GM18526 (cell line): ENCODE measurements at regions not wholly inside any gene's neighbourhood (a gene's known extent, or its start where the extent isn't known, plus 50 kb on each side); places are given as distances from the start of the nearest gene placed in this dataset.

Experiments
- POLR2A ChIP-seq: IDR thresholded peaks from 3 replicates; pipeline ENCODE4 v1.6.1; 2011; ENCODE audit not compliant: insufficient read length; ENCODE audit errors: extremely low read depth

DNA sequence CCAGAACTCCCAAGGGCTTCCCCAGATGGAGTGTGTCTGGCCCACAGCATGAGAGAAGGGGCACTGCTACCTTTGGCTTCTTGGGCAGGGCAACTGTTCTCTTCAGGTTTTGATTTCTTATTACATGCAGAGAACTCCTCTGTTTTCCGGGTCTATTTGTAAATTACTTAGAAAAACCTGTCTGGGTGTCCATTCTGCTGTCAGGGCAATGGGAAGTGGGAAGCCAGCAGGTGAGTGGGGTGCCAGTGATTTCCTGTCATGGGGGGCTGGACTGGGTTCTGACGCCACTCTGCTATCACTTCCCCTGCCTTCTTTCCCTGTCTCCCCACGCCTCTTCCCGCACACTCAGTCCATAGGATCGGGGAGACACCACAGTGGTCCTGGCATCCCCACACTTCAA is 58.0 kb upstream of the LGALSL start:
- no peak for TF ChIP-seq POLR2A

DNA sequence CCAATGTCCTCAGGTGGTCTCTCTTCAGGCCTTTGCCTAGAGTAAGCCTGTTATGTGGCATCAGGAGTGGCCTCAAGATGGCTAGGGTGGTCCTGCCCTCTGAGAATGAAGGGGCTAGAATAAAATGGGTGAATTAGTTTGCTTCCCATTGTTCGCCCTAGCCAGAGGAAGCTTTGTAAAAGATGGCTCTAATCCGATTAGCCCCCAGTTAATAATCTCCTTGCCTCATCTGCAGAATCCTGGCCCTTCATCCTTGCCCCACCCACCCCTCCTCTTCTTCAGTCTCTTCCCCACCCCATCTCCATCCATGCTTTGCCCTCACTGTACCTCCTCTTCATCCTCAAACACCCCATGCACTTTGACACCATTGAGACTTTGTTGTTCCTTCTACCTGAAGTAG is 57.4 kb upstream of the LGALSL start:
- TF ChIP-seq POLR2A, result no peak

DNA sequence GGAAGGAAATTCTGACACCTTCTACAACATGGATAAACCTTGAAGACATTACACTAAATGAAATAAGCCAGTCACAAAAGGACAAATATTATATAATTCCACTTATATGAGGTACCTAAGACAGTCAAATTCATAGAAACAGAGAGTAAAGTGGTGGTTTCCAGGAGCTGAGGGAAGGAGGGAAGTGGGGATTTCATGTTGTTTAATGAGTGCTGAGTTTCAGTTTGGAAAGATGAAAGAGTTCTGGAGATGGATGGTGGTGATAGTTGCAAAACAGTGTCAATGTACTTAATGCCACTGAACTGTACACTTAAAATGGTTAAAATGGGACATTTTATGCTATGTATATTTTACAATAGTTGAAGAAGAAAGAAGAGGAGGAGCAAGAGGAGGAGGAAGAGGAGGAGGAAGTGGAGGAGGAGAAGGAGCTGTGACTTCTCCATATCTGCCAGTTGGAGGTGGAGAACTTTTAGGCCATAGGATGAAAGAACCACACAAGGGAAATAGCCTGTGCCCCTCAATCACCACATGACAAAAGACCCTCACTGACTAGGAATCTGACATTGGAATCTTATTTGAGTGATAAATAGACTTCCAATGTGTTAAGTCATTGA is 55.3 kb upstream of the LGALSL start:
- no peak for TF ChIP-seq POLR2A

DNA sequence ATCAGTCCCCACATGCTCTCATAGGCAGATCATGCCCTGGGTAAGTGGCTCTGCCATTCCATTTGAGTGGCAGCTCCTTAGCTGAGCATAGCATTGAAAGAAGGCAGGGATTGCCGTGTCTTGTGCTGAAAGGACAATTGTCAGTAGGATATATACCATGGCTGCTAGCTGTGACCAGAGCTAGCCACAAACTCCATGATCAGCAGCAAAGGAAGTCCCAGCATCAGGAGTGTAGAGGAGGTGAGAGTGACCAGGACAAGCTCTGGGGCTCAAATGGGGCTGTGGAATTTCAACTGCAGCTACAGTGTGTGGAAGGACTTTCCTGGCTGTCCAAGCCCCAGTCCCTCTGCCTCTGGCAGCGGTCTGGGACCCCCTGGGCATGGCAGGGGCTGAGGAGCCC is 54.4 kb upstream of the LGALSL start:
- no peak for TF ChIP-seq POLR2A

DNA sequence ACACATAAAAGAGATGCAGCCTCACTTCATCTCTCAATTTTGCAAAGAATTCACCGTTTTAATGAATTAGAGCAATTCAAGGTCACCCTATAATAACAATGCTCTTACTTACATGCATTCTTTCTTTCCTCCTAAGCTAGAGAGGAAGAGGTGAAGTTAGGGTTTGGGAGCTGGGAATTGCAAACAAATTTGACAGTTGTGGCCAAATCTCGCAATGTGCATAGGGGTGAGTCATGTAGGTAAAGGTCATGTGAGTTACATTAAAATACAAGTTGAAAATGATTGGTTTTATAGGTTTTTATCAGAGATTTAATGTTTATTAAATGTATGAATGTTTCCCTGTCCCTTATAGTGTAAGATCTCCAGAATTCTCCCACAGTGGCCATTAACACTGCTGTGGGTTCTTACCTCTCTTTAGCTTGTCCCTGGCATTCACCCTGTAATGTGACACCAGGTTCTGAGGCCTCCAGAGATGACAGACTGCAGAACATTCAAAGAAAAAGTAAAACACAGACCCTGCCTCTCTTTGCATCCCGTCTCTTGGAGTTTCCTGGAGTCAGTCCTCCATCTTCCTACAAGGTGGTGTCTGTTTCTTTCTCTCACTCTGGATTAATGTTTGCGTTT is 53.7 kb upstream of the LGALSL start:
- no peak for TF ChIP-seq POLR2A

DNA sequence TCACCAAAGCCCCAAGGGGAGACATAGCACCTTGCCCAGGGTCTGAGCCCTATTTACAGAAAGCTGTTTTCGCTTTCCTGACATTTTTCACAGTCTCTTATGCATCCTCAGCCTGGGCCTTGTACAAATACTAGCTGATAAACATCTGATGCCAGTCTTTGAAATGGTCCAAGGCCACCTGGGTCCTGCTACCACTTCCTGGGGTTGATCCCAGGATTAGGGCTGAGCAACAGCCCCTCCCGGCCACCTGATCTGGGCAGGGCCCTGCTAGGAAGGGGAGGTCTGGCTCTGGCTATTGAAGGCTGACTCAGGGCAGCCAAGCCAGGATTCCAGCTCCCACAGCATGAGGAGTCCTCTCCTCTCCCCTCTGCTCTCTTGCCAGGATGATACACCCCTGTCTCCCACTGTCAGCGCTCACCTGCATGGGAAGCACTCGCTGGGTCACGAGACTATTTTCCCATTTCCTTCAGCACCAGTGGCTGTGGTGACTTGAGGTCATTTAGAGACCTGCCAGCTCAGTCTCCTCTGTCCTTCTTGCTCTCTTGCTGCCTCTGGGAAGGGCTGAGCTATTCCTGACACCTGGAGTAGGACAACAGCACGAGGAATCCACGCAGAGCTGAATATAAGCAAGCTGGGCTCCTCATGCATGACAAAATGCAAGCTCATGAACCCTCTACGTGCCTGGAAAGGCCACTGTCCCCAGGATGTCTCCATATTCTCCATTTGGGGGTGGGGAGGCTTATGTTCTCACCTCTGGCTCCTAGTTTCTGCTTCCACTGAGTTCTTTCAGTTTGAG is 53.0 kb upstream of the LGALSL start:
- TF ChIP-seq POLR2A, result no peak

DNA sequence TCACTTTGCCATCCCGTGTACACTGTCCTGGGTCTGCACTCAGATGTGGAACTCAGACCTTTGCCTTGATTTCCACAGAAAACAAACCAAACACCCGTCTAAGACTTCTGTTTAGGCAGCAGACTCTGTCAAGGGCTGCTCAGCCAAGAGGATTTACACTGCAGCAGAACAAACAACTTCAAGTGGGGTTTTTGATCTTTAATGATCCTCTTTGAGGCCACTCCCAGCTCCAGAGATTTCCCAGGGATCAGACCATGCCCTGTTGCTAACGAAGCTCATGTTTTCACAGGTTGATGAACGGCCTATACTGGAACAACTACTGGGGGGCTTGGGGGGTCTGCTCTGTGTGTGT is 52.5 kb upstream of the LGALSL start:
- no peak for TF ChIP-seq POLR2A

DNA sequence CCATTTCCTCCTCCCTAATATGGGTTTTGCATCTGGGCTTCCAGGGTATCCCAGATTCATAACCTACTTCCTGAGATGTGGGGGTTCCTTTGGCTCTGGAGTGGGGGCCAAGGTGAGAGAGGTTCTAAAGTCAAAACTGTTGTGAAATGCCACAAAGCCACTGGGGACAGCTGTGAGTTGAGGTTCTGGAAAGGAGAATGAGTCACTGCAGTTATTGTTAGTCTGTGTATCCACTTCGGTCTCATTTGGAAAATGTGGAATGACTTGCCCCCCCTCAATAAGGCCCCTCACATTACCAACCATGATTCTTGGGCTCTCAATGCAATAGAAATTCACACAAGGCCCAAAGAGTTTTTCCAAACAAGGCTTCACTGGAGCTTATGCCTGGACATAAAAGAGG is 51.1 kb upstream of the LGALSL start:
- no peak for TF ChIP-seq POLR2A

DNA sequence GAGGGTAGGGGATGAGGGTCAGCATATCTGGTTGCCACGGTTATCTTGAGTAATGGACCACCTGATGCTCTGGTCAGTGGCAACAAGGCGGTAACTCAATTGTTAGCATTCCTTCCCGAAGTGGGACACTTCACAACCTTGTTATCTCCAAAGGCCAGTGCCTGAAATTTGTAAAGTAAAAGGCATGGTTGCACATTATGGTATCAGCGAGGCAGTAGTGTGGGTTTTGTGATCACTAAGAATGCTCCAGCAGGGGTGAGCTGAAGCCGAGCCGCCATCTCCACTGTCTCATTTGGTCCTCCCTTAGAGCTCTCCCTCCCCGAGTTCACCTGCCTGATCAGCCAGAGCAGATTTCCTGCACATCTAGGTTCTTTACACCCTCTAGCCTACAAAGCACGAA is 50.5 kb upstream of the LGALSL start:
- no peak for TF ChIP-seq POLR2A

DNA sequence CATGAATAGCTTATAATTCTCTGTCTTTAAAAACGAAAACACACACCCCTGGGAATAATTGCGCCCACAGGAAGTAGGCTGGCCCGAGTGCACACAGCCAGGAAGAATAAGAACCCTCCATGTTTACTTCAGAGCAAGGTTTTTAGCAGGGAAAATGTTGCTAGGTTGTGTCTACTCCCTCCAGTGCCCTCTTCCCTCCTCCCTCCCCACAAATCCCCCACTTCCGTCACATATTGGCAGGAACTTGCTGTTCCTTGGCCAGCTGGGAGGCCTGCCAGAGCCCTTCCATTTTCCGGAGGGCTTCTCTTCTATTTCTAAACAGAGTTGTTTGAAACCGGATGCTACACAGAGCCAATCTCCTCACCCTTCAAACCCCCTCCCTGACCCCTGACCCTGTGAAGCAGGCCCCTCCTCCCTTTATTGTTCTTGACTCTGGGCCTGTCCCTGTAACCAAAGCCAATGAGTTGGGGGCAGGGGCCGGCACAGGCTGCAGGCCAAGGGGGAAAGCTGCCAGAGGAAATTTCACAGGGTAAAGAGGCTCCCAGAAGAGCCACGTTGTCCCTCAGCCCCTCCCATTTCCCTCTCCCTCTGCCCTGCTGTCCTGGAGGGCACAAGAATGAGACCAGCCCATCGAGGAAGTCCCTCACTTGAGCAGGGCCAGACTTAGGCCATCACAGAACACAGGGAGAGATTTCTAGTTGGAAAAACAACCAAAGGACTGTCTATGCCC is 49.8 kb upstream of the LGALSL start:
- no peak for TF ChIP-seq POLR2A
